GM19035 (cell line): ENCODE measurements at regions not wholly inside any gene's neighbourhood (a gene's known extent, or its start where the extent isn't known, plus 50 kb on each side); places are given as distances from the start of the nearest gene placed in this dataset.

Experiments
- ATAC-seq: cut with Tn5 transposase; IDR thresholded peaks from one replicate; pipeline ENCODE4 v1.9.1; 2021; ENCODE audit not compliant: unreplicated experiment

DNA sequence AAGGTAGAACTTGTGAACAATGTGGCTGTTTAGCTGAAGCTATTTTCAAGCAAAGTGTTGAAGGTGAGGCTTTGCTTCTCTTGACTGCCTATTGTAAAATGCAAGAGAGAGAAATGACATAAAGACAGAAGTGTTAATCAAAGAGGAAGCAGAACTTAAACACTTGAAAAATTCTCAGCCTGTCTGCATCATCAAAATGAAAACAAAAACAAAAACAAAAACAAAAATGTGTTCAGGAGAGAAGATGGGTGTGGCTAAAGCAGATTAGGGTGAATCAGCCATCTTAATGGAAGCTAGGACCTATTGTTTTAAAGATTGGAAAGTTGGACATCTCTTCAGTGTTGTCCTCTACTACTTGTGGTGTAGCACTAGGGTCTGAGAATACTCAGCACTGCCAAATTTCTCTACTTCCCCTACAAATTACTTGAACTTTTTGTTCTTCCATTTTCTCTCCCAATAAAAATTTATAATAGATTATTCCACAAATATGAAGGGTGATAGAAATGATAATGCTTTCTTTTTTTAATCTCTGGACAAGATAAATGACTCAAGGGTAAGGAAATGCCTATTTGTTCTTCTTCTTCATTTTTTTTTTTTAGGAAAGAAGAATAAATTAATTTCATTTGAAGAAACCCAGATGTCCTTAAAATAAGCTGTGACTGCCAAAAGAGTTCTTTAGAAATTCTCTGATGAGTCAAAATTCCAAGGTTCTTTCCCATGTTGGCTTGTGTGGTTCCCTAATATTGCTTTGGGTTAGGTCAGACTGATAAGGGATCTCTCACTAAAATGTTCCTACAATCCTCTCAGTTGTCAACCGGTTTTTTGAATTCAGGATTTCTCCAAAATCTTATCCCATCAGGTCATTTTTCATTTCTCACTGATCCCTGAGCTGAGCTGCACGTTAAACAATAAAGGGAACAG lies 571.2 kb upstream of the ZEB2 start:
- no peak for ATAC-seq

- ATAC-seq, result no peak
These were observed 568.8 kb upstream of the ZEB2 start for GRCh38 chr2:145088756-145089155.

GRCh38 chr2:145086910-145087309 lies 567.0 kb upstream of the ZEB2 start:
- no peak for ATAC-seq

DNA sequence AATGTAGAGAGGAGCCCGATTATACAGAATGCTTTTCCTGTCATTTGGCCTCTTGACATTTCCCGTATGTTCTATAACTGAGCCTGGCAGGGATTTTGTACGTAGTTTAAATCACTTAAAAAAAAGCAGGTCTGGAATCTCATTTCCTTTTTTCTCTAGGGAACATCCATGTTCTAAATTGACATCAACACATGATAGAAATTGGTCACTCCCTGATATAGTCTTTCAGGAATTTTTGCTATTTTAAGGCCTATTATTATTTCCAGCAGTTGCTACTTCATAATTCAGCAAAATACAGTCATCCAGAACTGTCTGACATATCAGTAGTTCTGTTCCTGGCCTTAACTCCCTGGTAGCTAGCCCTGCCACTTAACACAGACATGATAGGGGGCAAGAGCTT lies 565.7 kb upstream of the ZEB2 start:
- ATAC-seq, result no peak

DNA sequence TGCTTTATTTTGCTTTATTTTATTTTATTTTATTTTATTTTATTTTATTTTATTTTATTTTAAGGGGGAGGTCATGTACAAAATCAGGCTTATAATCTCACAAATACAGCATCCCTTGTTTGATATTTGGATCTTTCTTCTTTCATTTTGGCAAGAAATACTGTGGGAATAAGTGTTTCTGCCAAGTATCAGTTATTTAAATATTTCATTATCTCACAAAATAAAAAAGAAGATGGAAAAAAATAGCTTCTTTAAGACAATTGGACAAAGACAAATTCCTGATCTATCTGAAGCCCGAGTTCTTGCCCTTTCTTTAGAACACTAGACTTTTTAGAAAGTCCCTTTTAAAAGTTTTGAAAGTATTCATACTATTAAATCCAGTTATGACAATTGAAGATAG lies 560.5 kb upstream of the ZEB2 start:
- ATAC-seq, result no peak

GRCh38 chr2:145079641-145080040 lies 559.7 kb upstream of the ZEB2 start:
- no peak for ATAC-seq

DNA sequence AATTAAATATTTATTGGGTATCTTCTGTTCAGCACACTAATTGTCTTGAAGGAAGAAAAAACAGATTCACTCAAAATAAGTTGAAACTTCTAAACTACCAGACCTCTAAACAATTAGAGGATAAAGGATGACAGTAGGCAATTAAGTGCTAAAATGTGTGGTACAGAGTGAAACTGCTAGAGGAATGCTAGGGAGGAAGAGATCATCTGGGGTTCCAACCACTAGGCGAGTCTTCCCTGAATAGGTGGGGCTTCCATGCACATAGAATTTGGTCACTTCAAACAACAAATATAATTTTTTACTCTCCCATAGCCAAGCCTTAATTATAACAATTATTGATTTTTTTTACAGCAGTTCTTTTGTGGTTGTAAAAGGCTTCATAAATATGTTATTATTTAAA lies 559.0 kb upstream of the ZEB2 start:
- ATAC-seq, result no peak

- ATAC-seq, result no peak
These were observed 556.2 kb upstream of the ZEB2 start for GRCh38 chr2:145076085-145076484.

DNA sequence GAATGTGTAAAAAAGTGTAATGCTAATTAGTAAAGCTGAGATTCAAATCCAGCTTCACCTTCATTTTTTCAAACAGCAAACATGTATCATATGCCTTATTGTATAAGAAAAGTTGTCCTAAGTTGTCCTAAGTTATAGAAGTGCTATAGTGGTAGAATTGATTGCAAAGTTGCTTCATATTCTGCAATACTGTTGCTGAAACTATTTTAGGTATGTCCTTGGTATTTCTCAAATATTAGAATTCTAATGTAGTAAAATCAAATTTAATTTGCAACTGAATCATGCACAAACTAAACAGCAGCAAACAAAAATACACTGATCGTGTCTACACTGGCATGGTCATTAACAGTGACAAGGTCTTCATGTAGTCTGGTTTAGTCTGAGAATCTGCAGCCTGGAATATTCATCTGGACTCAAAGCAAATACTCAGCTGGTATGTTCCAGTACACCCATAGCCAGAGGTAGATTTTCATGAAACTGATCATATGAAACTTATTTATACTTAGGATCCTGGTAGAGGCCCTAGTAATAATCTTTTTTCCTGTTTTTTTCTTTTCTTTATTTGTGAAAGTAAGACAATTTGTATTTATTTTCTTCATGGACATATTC lies 555.6 kb upstream of the ZEB2 start:
- no peak for ATAC-seq

DNA sequence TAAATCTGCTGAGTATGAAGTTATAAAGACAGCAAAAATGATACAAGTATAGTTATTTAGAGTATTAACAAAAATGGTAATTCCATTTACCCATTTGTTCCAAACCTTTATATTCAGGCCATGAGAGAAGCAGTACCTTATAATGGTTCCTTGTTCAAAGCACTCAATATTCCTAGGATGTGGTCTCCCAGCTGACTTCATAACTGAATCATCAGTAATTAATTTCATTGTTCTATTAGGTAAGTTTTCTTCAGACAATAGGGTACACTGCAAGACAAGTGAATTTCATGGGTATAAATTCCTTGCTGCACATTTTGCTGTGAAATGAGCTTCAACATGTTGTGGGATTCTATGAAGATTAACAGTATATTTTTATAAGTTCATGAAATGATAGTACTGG lies 550.8 kb upstream of the ZEB2 start:
- ATAC-seq, result no peak

GRCh38 chr2:145068509-145068908 lies 548.6 kb upstream of the ZEB2 start:
- ATAC-seq, result no peak

DNA sequence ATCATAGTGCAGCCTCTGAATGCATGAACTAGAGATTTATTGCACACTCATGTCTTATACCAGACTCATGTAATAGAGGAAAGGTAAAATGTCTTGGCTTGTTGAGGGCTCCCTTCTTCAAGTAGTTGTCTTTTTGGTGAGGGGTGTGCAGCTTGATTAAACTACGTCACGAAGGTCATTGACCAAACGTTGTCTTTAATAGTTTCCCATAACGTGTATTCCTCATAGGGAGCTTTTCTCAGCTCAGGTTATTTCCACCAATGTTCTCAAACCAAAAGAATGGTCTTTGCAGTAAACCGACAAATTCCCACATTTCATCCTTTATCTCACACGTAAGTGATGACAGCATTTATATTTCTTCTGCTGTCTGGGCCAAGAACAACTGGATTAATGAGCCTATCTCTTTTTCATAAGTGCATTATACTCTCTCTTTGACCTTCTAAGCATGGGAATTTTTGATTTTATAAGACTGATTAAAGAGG lies 547.7 kb upstream of the ZEB2 start:
- ATAC-seq, result no peak

DNA sequence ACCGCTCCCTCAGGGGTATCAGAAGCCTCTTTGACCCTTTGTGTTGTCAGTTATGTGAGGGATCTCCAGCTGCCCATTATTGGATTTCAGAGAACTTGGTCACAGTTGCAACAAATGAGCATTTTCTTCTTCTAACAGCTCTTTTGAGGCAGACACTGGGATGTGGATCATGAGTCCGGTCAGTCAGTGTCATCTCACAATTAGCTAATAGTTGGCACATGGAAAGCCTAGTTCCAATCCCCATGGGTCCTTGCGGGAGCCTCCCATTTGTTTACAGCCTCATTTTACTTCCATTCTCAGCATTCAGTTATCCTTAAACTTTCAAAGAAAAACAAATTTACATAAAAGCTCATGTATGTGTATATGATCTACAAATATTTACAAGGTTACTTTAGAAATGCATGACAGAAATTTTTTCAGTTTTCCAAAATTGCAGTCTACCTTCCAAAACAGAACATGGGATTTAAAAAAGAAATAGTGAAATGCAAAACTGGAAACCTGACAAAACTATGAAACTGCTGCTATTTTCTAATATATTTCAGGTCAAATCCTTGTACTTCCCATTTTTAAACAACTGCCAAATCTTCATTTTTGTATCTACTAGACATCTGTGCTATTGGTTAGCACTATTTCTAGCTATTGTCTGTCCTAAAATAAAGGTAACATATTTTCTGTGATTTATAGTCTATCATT lies 547.1 kb upstream of the ZEB2 start:
- ATAC-seq, result no peak

- ATAC-seq, result no peak
These were observed 546.3 kb upstream of the ZEB2 start for GRCh38 chr2:145066151-145066661.

GRCh38 chr2:145065342-145065741 lies 545.4 kb upstream of the ZEB2 start:
- no peak for ATAC-seq

GRCh38 chr2:145064511-145064910 lies 544.6 kb upstream of the ZEB2 start:
- no peak for ATAC-seq

GRCh38 chr2:145060876-145061275 lies 541.0 kb upstream of the ZEB2 start:
- ATAC-seq, result no peak

DNA sequence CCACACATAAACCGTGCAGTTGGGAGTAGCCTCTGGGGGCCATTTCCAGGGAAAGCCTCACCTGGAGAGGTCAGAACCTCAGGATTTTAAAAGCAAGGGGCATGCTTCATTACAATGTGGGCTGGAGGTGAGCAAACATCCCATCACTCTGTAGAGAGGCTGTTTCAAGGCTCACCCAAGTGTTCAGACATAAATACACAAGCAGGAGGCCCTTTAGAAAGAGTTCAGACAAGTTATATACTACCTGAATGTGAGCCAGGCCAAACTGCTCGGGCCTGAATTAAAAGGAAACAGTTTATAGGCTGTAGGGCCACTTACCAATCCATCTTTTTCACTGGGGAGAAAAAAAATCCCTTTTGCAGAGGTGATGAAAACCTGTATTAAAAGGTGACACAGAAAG lies 540.0 kb upstream of the ZEB2 start:
- ATAC-seq, result no peak

GRCh38 chr2:145059343-145059742 lies 539.4 kb upstream of the ZEB2 start:
- ATAC-seq, result no peak

DNA sequence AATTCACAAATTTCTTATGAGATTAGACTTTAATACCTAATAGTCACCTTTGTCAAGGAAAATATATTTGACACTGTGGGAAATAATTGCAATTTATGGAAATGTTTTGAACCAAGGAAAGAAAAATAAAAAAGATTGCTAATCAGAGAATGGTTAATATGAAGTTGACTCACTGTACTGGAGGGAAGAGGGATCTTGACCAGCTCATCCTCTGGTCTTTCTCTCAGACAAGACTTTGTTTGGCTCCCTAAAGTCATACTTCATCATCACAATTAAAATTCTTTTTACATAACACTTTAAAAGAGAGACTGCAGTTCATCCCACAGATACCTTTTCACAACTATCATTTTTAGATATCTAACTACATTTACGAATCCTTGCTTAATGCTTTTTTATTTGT lies 538.5 kb upstream of the ZEB2 start:
- ATAC-seq, result no peak

DNA sequence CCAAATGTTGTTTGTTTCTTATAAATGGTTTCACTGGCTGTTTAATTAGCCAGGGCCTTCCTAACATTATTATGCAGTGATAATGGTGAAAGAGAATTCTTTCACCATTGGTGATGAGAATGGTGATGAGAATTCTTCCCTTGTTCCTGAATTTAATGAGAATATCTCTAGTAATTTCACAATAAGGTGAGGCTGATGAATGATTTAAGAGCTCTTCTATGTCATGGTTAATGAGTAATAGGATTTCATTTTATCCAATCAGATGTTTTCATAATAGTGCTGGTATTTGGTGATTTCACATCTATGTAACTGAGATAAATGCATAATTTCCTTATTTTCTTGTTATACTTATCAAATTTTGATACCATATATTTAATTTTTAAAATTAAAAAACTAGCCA lies 535.7 kb upstream of the ZEB2 start:
- no peak for ATAC-seq

- ATAC-seq, result no peak
These were observed 530.2 kb upstream of the ZEB2 start for GRCh38 chr2:145050134-145050533.
